Activated CD8-positive, alpha-beta memory T cell treated with anti-CD3 and anti-CD28 coated beads for 1 hour (primary cell): ENCODE measurements at regions not wholly inside any gene's neighbourhood (a gene's known extent, or its start where the extent isn't known, plus 50 kb on each side); places are given as distances from the start of the nearest gene placed in this dataset.

ENCODE experiments used
- DNase-seq, 2 donors: peaks; one replicate each; pipeline ENCODE4 v3.0.0-alpha.2; 2020; ENCODE audit warnings: low read depth in 1 of 2; ENCODE audit errors: extremely low read depth in 1 of 2

- DNase-seq, result no peak
Observed at GRCh38 chr10:84077768-84078167, 61.5 kb upstream of the GHITM start.

GRCh38 chr10:84078771-84079170 is 60.5 kb upstream of the GHITM start:
- DNase-seq, result no peak

GRCh38 chr10:84084342-84084741 is 55.0 kb upstream of the GHITM start:
- no peak for DNase-seq

GRCh38 chr10:84087202-84087601 is 52.1 kb upstream of the GHITM start:
- no peak for DNase-seq

GRCh38 chr10:84088626-84089025 is 50.7 kb upstream of the GHITM start:
- no peak for DNase-seq

- DNase-seq, result no peak
Observed at GRCh38 chr10:84089162-84089561, 50.1 kb upstream of the GHITM start.
